Upper lobe of left lung (tissue), 6 donors: ENCODE measurements at regions not wholly inside any gene's neighbourhood (a gene's known extent, or its start where the extent isn't known, plus 50 kb on each side); places are given as distances from the start of the nearest gene placed in this dataset.

Source experiments
- ATAC-seq, 2 donors: fragments of 200-7000 bp; cut with Tn5 transposase; one replicate each; pipeline ENCODE4 v1.9.1; 2022; ENCODE audit warnings: mild to moderate bottlenecking in 2 of 2, moderate library complexity in 2 of 2; ENCODE audit not compliant: low FRiP score in 2 of 2
- DNase-seq, 2 donors: peaks; one replicate each; pipeline ENCODE4 v3.0.0-alpha.2; 2019 to 2020
- H3K27ac ChIP-seq, 4 donors: fragments of 200-600 bp; sonication (generic); one replicate each; pipeline ENCODE4 v1.5.1; 2016 to 2019
- H3K27me3 ChIP-seq, 4 donors: fragments of 200-600 bp; sonication (generic); one replicate each; pipeline ENCODE4 v1.5.1; 2017 to 2019
- H3K36me3 ChIP-seq, 4 donors: fragments of 200-600 bp; sonication (generic); one replicate each; pipeline ENCODE4 v1.5.1; 2016 to 2019
- H3K4me1 ChIP-seq, 4 donors: fragments of 200-600 bp; sonication (generic); one replicate each; pipeline ENCODE4 v1.5.1; 2018 to 2019
- H3K4me3 ChIP-seq, 4 donors: fragments of 200-600 bp; sonication (generic); one replicate each; pipeline ENCODE4 v1.5.1; 2017 to 2019; ENCODE audit warnings: mild to moderate bottlenecking in 2 of 4, moderate library complexity in 1 of 4
- H3K9me3 ChIP-seq, 4 donors: fragments of 200-600 bp; sonication (generic); one replicate each; pipeline ENCODE4 v1.5.1; 2018 to 2019
- EP300 ChIP-seq, 4 donors: sonication (generic); formaldehyde crosslinking; IDR thresholded peaks; one replicate each; pipeline ENCODE4 v1.5.1; 2017; ENCODE audit warnings: antibody characterized with exemption in 4 of 4, control low read depth in 2 of 4
- POLR2A ChIP-seq, 4 donors: fragments of 450-650 bp; IDR thresholded peaks; one replicate each; pipeline ENCODE4 v1.5.1; 2016 to 2017; ENCODE audit warnings: antibody characterized with exemption in 4 of 4, mild to moderate bottlenecking in 2 of 4
- POLR2AphosphoS5 ChIP-seq, 2 donors: sonication (generic); formaldehyde crosslinking; IDR thresholded peaks; one replicate each; pipeline ENCODE4 v1.5.1; 2017; ENCODE audit warnings: antibody characterized with exemption in 2 of 2
- WGBS, 2 donors: methylation state at CpG; one replicate each; pipeline ENCODE4 v1.1.5; 2017 to 2018; 5-methylcytosine and 5-hydroxymethylcytosine counted together
- TF ChIP-seq, protein P1 (sequence below), 6 experiments: fragments of 450-650 bp in 4 of 6; fragments of 200-600 bp in 2 of 6; sonication (generic) in 2 of 6; IDR thresholded peaks; one replicate each; pipeline ENCODE4 v1.5.1; 2016 to 2019; ENCODE audit warnings: antibody characterized with exemption in 6 of 6
- donor health status: DM: no; HTN: no; CAD: no; lungs with moderate emphysema.
- donor health status: DM: no; HTN: yes; CAD: no; lungs with severe emphysema.

DNA sequence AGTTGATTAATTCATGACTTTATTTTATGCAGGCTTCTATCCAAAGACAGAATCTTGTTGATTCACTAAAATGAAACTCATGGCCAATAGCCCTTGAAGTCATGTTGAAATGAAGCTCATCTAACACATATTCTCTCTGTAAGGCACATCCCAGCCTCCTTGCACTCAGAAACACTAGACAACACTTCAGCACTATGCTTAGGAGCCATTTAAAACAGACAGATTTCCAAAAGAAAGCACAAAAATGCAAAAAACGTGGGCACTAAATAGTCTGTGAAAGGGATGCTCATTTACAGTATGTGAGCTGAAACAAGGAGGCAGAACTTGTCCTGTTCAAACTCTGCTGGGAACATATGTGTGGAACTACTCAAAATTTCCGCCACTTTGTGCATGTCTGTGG, 124.4 kb downstream of the MYCN start:
- DNase-seq (no peak), ATAC-seq (no peak)
- Histone ChIP-seq H3K9me3 (peaks cover 0 to 15% (median 11%) of the 10 kb centered on the region in 4 donors), H3K4me3 (no peak overlapping the region), H3K4me1 (no peaks in the 10 kb centered on the region), H3K36me3 (no peaks in the 10 kb centered on the region), H3K27ac (no peak overlapping the region), H3K27me3 (no peaks in the 10 kb centered on the region)
- WGBS, 2 donors, result 83 to 92% methylated on average over 2 of the region's 2 CpGs
- TF ChIP-seq EP300 (IDR thresholded peaks at IDR 0.05) (no peak), POLR2AphosphoS5 (IDR thresholded peaks at IDR 0.05) (no peak), POLR2A (IDR thresholded peaks at IDR 0.05) (no peak)
- TF ChIP-seq, protein P1, sequence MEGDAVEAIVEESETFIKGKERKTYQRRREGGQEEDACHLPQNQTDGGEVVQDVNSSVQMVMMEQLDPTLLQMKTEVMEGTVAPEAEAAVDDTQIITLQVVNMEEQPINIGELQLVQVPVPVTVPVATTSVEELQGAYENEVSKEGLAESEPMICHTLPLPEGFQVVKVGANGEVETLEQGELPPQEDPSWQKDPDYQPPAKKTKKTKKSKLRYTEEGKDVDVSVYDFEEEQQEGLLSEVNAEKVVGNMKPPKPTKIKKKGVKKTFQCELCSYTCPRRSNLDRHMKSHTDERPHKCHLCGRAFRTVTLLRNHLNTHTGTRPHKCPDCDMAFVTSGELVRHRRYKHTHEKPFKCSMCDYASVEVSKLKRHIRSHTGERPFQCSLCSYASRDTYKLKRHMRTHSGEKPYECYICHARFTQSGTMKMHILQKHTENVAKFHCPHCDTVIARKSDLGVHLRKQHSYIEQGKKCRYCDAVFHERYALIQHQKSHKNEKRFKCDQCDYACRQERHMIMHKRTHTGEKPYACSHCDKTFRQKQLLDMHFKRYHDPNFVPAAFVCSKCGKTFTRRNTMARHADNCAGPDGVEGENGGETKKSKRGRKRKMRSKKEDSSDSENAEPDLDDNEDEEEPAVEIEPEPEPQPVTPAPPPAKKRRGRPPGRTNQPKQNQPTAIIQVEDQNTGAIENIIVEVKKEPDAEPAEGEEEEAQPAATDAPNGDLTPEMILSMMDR (IDR thresholded peaks at IDR 0.05), result no peak

DNA sequence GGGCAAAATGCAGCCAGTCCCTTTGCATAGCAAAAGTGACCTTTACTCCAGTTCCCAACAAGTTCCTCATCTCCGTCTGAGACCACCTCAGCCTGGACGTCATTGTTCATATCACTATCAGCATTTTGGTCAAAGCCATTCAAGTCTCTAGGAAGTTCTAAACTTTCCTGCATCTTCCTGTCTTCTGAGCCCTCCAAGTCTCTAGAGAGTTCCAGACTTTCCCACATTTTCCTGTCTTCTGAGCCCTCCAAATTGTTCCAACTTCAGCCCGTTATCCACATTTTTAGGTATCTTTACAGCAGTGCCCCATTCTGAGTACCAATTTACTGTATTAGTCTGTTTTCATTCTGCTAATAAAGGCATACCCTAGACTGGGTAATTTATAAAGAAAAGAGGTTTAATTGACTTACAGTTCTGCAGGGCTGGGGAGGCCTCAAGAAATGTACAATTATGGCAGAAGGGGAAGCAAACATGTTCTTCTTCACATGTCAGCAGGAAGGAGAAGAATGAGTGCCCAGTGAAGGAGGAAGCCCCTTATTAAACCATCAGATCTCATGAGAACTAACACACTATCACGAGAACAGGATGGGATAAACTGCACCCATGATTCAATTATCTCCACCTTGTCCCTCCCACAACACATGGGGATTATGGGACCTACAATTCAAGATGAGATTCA, 123.7 kb downstream of the MYCN start:
- no peak for TF ChIP-seq POLR2A (IDR thresholded peaks at IDR 0.05)
- TF ChIP-seq, protein P1 (IDR thresholded peaks at IDR 0.05), result no peak
- no peak for TF ChIP-seq POLR2AphosphoS5 (IDR thresholded peaks at IDR 0.05)
- TF ChIP-seq EP300 (IDR thresholded peaks at IDR 0.05), result no peak
- H3K27ac ChIP-seq, result no peak overlapping the region
- 90 to 92% methylated on average over 4 of the region's 4 CpGs for WGBS, 2 donors
- no peaks in the 10 kb centered on the region for H3K27me3 ChIP-seq
- no peak overlapping the region for H3K4me3 ChIP-seq
- ATAC-seq (no peak), DNase-seq (no peak)
- H3K9me3 ChIP-seq, result peaks cover 0 to 15% (median 11%) of the 10 kb centered on the region in 4 donors
- no peaks in the 10 kb centered on the region for H3K36me3 ChIP-seq
- no peaks in the 10 kb centered on the region for H3K4me1 ChIP-seq

DNA sequence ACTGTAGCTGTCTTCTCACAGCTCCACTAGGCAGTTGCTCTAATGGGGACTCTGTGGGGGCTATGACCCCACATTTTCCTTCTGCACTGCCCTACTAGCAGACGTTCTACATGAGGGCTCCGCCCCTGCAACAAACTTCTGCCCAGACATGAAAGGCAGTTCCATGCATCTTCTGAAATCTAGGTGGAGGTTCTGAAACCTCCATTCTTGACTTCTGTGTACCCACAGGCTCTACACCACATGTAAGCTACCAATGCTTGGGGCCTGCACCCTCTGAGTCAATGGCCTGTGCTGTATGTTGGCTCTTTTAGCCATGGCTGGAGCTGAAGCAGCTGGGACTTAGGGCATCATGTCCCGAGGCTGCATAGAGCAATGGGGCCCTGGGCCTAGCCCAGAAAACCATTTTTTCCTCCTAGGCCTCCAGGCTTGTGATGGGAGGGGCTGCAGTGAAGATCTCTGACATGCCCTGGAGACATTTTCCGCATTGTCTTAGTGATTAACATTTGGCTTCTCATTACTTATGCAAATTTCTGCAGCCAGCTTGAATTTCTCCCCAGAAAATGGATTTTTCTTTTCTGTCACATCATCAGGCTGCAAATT, 123.0 kb downstream of the MYCN start:
- no peaks in the 10 kb centered on the region for H3K36me3 ChIP-seq
- no peaks in the 10 kb centered on the region for H3K4me1 ChIP-seq
- TF ChIP-seq POLR2A (IDR thresholded peaks at IDR 0.05), result no peak
- TF ChIP-seq, protein P1 (IDR thresholded peaks at IDR 0.05), result no peak
- TF ChIP-seq EP300 (IDR thresholded peaks at IDR 0.05), result no peak
- TF ChIP-seq POLR2AphosphoS5 (IDR thresholded peaks at IDR 0.05), result no peak
- H3K9me3 ChIP-seq, result peaks cover 0 to 15% (median 11%) of the 10 kb centered on the region in 4 donors
- no peak overlapping the region for H3K27ac ChIP-seq
- H3K27me3 ChIP-seq, result no peaks in the 10 kb centered on the region
- ATAC-seq, result no peak
- DNase-seq, result no peak
- 84 to 89% methylated on average over 4 of the region's 4 CpGs for WGBS, 2 donors
- no peak overlapping the region for H3K4me3 ChIP-seq

DNA sequence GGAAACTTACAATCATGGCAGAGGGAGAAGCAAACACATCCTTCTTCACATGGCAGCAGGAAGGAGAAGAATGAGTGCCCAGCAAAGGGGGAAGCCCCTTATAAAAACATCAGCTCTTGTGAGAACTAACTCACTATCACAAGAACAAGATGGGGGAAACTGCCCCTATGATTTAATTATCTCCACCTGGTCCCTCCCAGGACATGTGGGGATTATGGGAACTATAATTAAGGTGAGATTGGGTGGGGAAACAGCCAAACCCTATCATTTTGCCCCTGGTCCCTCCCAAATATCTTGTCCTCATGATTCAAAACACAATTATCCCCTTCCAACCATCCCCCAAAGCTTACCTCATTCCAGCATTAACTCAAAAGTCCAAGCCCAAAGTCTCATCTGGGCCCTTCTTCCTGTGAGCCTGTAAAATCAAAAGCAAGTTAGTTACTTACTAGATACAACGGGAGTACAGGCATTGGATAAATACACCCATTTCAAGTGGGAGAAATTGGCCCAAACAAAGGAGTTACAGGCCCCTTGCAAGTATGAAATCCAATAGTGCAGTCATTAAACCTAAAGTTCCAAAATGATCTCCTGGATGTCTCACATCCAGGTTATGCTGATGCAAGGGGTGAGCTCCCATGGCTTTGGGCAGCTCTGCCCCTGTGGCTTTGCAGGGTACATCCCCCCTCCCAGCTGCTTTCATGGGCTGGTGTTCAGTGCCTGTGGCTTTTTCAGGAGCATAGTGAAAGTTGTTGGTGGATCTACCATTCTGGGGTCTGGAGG, 122.3 kb downstream of the MYCN start:
- Histone ChIP-seq H3K4me3 (no peak overlapping the region), H3K27me3 (no peaks in the 10 kb centered on the region), H3K9me3 (peaks cover 0 to 15% (median 11%) of the 10 kb centered on the region in 4 donors), H3K4me1 (no peaks in the 10 kb centered on the region), H3K27ac (no peak overlapping the region), H3K36me3 (no peaks in the 10 kb centered on the region)
- WGBS, 2 donors, result 80 to 81% methylated on average over 1 of the region's 1 CpG
- no peak for TF ChIP-seq EP300 (IDR thresholded peaks at IDR 0.05)
- no peak for TF ChIP-seq POLR2AphosphoS5 (IDR thresholded peaks at IDR 0.05)
- TF ChIP-seq POLR2A (IDR thresholded peaks at IDR 0.05), result no peak
- TF ChIP-seq, protein P1 (IDR thresholded peaks at IDR 0.05), result no peak
- no peak for ATAC-seq
- no peak for DNase-seq
